Endodermal cell (in vitro differentiated cells): ENCODE measurements at regions not wholly inside any gene's neighbourhood (a gene's known extent, or its start where the extent isn't known, plus 50 kb on each side); places are given as distances from the start of the nearest gene placed in this dataset.

ENCODE experiments used
- DNase-seq: peaks from one replicate; pipeline ENCODE4 v3.0.0-alpha.2; 2017
- H3K27ac ChIP-seq: 2 replicates; pipeline ENCODE4 v1.5.1; 2013; ENCODE audit warnings: mild to moderate bottlenecking, low read depth, low read length, moderate library complexity
- H3K27me3 ChIP-seq: 2 replicates; pipeline ENCODE4 v1.6.1; 2013; ENCODE audit warnings: mild to moderate bottlenecking, low read length, moderate library complexity; ENCODE audit not compliant: insufficient read depth, control insufficient read depth, poor library complexity, severe bottlenecking
- H3K36me3 ChIP-seq: 2 replicates; pipeline ENCODE4 v1.7.0; 2013; ENCODE audit warnings: mild to moderate bottlenecking, low read length, moderate library complexity; ENCODE audit not compliant: control insufficient read depth, insufficient read depth
- H3K4me1 ChIP-seq: one replicate; pipeline ENCODE4 v1.7.0; 2013; ENCODE audit warnings: low read length; ENCODE audit not compliant: control insufficient read depth, insufficient read depth
- H3K4me3 ChIP-seq: 2 replicates; pipeline ENCODE4 v1.5.1; 2013; ENCODE audit warnings: mild to moderate bottlenecking, low read length, moderate library complexity
- H3K9ac ChIP-seq: 2 replicates; pipeline ENCODE4 v1.6.1; 2013; ENCODE audit warnings: mild to moderate bottlenecking, low read length, moderate library complexity; ENCODE audit not compliant: poor library complexity, severe bottlenecking; ENCODE audit errors: extremely low read depth
- H3K9me3 ChIP-seq: 2 replicates; pipeline ENCODE4 v1.6.1; 2013; ENCODE audit warnings: mild to moderate bottlenecking, low read length, moderate library complexity; ENCODE audit not compliant: control insufficient read depth
- H3K27ac Mint-ChIP-seq: 2 replicates; pipeline ENCODE4 v1.8.0; 2020; ENCODE audit warnings: mixed read lengths
- H3K27me3 Mint-ChIP-seq: 2 replicates; pipeline ENCODE4 v1.8.0; 2021; ENCODE audit warnings: mild to moderate bottlenecking, mixed read lengths; ENCODE audit not compliant: insufficient read depth
- H3K36me3 Mint-ChIP-seq: 2 replicates; pipeline ENCODE4 v1.8.0; 2020; ENCODE audit warnings: low read depth, mixed read lengths
- H3K4me1 Mint-ChIP-seq: 2 replicates; pipeline ENCODE4 v1.8.0; 2020; ENCODE audit warnings: mixed read lengths
- H3K4me3 Mint-ChIP-seq: 2 replicates; pipeline ENCODE4 v1.8.0; 2020; ENCODE audit warnings: mild to moderate bottlenecking, moderate library complexity, mixed read lengths
- H3K9me3 Mint-ChIP-seq: 2 replicates; pipeline ENCODE4 v1.8.0; 2020; ENCODE audit warnings: mild to moderate bottlenecking, mixed read lengths
- WGBS, 2 experiments: methylation state at CpG; one replicate each; pipeline versions ENCODE4 v1.1.5 to v1.1.7; 2013; ENCODE audit warnings: missing lambda C conversion rate in 2 of 2, mixed read lengths in 1 of 2; ENCODE audit not compliant: insufficient coverage in 1 of 2, insufficient read length in 1 of 2; 5-methylcytosine and 5-hydroxymethylcytosine counted together
- TF ChIP-seq, protein P1 (sequence below): fragments of 200-600 bp; sonication (generic); conservative IDR thresholded peaks from 2 replicates; pipeline ENCODE4 v1.5.0; 2021; ENCODE audit warnings: antibody characterized with exemption, mild to moderate bottlenecking

DNA sequence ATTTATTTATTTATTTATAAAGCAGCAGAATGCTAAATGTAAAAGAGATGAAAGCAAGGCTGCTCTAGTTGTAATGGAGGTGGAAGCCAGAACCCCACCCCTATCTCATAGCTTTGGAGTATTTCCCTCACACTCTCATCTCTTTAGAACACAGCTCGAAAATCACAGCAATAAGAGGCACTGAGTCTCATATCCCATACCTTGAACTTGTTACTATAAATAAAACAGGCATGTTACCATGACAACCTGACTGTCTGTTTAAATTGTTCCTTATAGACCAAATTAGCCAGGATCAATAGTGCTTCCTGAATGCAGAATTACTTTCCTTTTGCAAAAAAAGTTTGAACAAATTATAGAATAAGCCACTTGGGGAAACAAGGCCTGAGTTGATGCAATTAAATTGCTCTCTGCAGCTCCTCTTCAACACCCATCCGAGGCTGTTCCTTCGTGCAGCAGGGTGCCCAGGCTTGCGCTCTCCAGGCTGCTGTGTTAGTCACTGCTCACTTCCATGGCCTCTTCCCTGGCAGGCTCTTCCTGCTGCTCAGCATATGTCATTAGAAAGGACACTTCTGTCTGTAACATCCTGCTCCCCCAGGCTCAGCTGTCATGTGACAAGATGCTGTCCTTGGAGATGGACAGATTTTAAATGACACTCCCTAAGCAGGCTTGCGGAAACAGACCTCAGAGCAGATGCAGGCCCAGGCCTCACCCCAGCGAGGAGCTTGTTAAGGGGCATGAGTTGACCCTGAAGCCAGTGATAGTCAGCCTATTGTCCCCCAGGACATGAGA lies 120.2 kb downstream of the CARTPT start:
- peak overlapping the region; percentile 30 for H3K27ac ChIP-seq
- WGBS, 2 experiments = 63 to 84% methylated on average over 4 to 6 of the region's 6 CpGs
- no peaks in the 10 kb centered on the region for H3K36me3 Mint-ChIP-seq
- H3K4me3 ChIP-seq = no peak overlapping the region
- H3K4me1 ChIP-seq = no peaks in the 10 kb centered on the region
- TF ChIP-seq, protein P1, sequence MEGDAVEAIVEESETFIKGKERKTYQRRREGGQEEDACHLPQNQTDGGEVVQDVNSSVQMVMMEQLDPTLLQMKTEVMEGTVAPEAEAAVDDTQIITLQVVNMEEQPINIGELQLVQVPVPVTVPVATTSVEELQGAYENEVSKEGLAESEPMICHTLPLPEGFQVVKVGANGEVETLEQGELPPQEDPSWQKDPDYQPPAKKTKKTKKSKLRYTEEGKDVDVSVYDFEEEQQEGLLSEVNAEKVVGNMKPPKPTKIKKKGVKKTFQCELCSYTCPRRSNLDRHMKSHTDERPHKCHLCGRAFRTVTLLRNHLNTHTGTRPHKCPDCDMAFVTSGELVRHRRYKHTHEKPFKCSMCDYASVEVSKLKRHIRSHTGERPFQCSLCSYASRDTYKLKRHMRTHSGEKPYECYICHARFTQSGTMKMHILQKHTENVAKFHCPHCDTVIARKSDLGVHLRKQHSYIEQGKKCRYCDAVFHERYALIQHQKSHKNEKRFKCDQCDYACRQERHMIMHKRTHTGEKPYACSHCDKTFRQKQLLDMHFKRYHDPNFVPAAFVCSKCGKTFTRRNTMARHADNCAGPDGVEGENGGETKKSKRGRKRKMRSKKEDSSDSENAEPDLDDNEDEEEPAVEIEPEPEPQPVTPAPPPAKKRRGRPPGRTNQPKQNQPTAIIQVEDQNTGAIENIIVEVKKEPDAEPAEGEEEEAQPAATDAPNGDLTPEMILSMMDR = no peak
- H3K9me3 Mint-ChIP-seq = peaks cover 7% of the 10 kb centered on the region
- H3K27me3 ChIP-seq = no peaks in the 10 kb centered on the region
- H3K36me3 ChIP-seq = no peaks in the 10 kb centered on the region
- no peaks in the 10 kb centered on the region for H3K27me3 Mint-ChIP-seq
- H3K9me3 ChIP-seq = peaks cover 9% of the 10 kb centered on the region
- no peak overlapping the region for H3K27ac Mint-ChIP-seq
- H3K9ac ChIP-seq = no peak overlapping the region
- H3K4me1 Mint-ChIP-seq = peaks cover 7% of the 10 kb centered on the region
- H3K4me3 Mint-ChIP-seq = no peak overlapping the region
- no peak for DNase-seq

DNA sequence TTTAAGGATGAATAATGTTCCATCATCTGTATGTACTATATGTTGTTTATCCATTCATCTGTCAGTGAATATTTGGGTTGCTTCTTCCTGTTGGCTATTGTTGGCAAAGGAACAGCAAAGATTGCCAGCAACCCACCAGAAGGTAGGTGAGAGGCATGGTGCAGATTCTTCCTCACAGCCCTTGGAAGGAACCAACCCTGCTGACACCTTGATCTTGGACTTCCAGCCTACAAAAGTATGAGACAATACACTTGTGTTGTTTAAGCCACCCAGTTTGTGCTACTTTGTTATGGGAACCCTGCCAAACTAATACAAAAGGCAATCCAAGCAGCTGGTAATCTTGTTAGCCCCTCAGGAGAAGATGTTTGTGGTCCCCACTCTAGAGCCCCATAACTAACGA lies 122.0 kb downstream of the CARTPT start:
- DNase-seq = no peak
- Histone ChIP-seq H3K4me3 (no peak overlapping the region), H3K27me3 (no peaks in the 10 kb centered on the region), H3K4me1 (no peaks in the 10 kb centered on the region), H3K9me3 (peaks cover 9% of the 10 kb centered on the region), H3K36me3 (no peaks in the 10 kb centered on the region), H3K27ac (no peak overlapping the region), H3K9ac (no peak overlapping the region)
- Mint-ChIP-seq H3K27ac (no peak overlapping the region), H3K4me1 (peaks cover 7% of the 10 kb centered on the region), H3K9me3 (peaks cover 4% of the 10 kb centered on the region), H3K27me3 (no peaks in the 10 kb centered on the region), H3K4me3 (no peak overlapping the region), H3K36me3 (no peaks in the 10 kb centered on the region)
- WGBS, 2 experiments = 90 to 100% methylated on average over 1 of the region's 1 CpG
- TF ChIP-seq, protein P1 = no peak

DNA sequence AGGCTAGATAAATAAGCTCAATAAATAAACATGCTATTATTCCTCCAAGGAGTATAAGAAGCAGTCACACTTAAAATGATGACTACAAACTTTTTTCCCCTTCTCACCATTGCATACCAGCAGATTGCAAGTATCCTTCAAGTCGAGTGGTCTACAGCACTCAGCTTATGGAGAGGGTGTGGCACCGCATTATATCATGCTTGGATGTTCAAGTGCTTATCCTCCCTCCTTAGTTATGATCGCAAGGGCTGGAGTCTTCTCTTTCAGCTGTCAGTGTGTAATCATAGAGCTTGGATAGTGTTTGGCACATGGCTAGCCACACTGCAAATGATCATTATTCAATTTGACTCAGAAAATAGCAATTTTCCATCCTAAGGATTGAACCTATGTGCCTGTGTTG lies 124.0 kb downstream of the CARTPT start:
- H3K4me3 ChIP-seq = no peak overlapping the region
- H3K27me3 ChIP-seq = no peaks in the 10 kb centered on the region
- Mint-ChIP-seq H3K4me3 (no peak overlapping the region), H3K36me3 (no peaks in the 10 kb centered on the region), H3K9me3 (peaks cover 11% of the 10 kb centered on the region), H3K4me1 (peaks cover 4% of the 10 kb centered on the region), H3K27me3 (peaks cover 2% of the 10 kb centered on the region), H3K27ac (no peak overlapping the region)
- 98 to 100% methylated on average over 2 to 3 of the region's 3 CpGs for WGBS, 2 experiments
- TF ChIP-seq, protein P1 = no peak
- H3K9ac ChIP-seq = no peak overlapping the region
- no peaks in the 10 kb centered on the region for H3K36me3 ChIP-seq
- no peak overlapping the region for H3K27ac ChIP-seq
- DNase-seq = no peak
- no peaks in the 10 kb centered on the region for H3K4me1 ChIP-seq
- peaks cover 9% of the 10 kb centered on the region for H3K9me3 ChIP-seq
